ENCODE measurements at regions not wholly inside any gene's neighbourhood (a gene's known extent, or its start where the extent isn't known, plus 50 kb on each side); places are given as distances from the start of the nearest gene placed in this dataset.

DNA sequence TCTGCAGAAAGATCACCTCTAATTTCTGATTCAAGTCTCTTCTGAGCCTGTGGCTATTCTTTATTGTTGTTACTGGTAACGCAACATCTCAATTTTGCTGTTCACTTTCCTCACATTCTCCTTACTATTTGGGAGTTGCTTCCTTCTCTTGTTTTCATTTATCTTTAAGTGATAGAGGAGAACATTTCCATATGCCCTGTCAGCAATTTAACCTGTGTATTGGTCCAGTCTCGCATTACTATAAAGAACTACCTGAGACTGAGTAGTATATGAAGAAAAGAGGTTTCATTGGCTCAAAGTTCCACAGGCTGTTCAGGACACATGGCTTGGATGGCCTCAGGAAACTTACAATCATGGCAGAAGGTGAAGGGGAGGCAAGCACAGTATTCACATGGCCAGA is 1025.1 kb downstream of the OTOL1 start:
- TF ChIP-seq, protein P1, sequence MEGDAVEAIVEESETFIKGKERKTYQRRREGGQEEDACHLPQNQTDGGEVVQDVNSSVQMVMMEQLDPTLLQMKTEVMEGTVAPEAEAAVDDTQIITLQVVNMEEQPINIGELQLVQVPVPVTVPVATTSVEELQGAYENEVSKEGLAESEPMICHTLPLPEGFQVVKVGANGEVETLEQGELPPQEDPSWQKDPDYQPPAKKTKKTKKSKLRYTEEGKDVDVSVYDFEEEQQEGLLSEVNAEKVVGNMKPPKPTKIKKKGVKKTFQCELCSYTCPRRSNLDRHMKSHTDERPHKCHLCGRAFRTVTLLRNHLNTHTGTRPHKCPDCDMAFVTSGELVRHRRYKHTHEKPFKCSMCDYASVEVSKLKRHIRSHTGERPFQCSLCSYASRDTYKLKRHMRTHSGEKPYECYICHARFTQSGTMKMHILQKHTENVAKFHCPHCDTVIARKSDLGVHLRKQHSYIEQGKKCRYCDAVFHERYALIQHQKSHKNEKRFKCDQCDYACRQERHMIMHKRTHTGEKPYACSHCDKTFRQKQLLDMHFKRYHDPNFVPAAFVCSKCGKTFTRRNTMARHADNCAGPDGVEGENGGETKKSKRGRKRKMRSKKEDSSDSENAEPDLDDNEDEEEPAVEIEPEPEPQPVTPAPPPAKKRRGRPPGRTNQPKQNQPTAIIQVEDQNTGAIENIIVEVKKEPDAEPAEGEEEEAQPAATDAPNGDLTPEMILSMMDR (IDR thresholded peaks at IDR 0.05) = no peak
- TF ChIP-seq POLR2AphosphoS5 (IDR thresholded peaks at IDR 0.05; ENCODE audit: insufficient read depth in 1 of 2, low read depth in 1 of 2) (no peak), POLR2A (IDR thresholded peaks at IDR 0.05) (no peak)
- Histone ChIP-seq H3K4me3 (no peak overlapping the region), H3K4me1 (no peaks in the 10 kb centered on the region), H3K9me3 (no peaks in the 10 kb centered on the region), H3K36me3 (no peaks in the 10 kb centered on the region), H3K27ac (no peak overlapping the region), H3K27me3 (no peaks in the 10 kb centered on the region)
- intact Hi-C loops (cut with DNase I) = no loop called here
- no peak for DNase-seq (ENCODE audit: extremely low spot score in 2 of 2)

DNA sequence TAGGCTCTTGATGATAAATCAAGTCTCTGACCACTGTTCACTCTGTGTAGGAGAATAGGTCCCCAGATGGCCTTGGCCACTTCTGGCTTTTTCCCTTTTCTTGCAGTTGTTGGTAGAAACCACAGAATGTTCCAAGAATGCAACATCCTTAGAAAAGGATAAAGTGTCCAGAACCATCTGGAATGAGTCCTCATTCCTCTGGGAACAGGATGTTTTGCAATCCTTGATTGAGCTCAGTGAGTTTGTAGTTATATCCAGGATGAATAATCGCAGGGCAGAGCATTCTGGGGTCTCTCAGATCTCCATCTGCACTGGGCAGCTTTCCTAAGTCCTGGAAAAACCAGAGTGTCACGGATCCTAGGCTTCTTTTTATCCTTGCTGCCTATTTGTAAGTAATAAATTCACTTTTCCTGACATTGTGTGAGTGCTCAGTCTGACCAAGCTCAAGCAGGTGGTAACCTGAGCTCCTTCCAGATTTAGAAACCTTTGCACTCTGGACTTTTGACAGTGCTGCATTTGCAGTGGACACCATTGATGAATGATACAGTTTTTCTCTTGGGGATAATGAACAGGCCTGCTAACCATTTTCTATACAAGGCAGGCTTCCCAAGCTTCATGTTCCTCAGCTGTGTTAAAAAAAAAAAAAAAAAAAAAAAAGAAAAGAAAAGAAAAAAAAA is 1028.6 kb downstream of the OTOL1 start:
- Histone ChIP-seq H3K27ac (peak overlapping the region; percentile 26), H3K27me3 (no peaks in the 10 kb centered on the region), H3K9me3 (no peaks in the 10 kb centered on the region), H3K36me3 (no peaks in the 10 kb centered on the region), H3K4me3 (no peak overlapping the region), H3K4me1 (no peaks in the 10 kb centered on the region)
- TF ChIP-seq, protein P1 (IDR thresholded peaks at IDR 0.05) = no peak
- TF ChIP-seq POLR2A (IDR thresholded peaks at IDR 0.05) (no peak), POLR2AphosphoS5 (IDR thresholded peaks at IDR 0.05; ENCODE audit: insufficient read depth in 1 of 2, low read depth in 1 of 2) (no peak)
- no peak for DNase-seq (ENCODE audit: extremely low spot score in 2 of 2)
- intact Hi-C loops (cut with DNase I) = no loop called here

DNA sequence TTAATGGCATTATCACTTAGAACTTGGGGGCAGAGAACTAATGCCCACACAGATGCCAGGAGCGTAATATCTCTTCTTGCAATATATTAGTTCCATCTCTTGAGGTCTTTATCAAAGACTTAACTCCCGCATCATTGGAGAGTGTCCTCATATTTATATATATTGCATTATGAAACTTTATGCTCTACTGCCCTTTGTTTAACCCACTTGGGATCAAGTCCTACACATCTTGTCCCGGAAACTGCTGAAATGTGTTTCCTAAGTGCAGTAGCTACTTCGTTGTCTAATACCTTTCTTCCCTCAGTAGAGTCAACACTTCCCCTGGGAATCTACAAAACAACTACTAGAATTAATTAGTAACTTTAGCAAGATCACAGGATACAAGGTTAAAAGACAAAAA is 1029.2 kb downstream of the OTOL1 start:
- Histone ChIP-seq H3K27ac (no peak overlapping the region), H3K9me3 (no peaks in the 10 kb centered on the region), H3K4me3 (no peak overlapping the region), H3K27me3 (no peaks in the 10 kb centered on the region), H3K36me3 (no peaks in the 10 kb centered on the region), H3K4me1 (no peaks in the 10 kb centered on the region)
- intact Hi-C loops (cut with DNase I) = no loop called here
- TF ChIP-seq, protein P1 (IDR thresholded peaks at IDR 0.05) = no peak
- TF ChIP-seq POLR2AphosphoS5 (IDR thresholded peaks at IDR 0.05; ENCODE audit: insufficient read depth in 1 of 2, low read depth in 1 of 2) (no peak), POLR2A (IDR thresholded peaks at IDR 0.05) (no peak)
- DNase-seq (ENCODE audit: extremely low spot score in 2 of 2) = no peak

DNA sequence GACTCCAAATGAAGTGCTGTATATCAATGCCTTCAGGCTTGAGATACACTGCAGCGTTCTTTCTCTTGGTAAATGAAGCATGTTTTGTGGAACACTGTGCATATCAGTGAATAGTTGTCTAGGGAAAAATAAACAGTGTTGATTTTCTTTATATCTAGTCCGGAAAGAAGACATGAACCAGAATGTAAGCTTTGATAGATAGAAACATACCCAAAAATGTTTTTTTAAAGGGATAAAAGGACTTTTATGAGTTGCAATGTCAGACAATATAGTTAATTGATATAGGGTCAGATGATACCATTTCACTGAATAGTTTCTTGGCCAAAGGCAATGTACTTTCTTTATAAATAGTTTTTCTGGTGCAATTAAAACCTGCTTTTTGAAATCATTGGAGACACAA is 1037.8 kb downstream of the OTOL1 start:
- Histone ChIP-seq H3K27me3 (no peaks in the 10 kb centered on the region), H3K36me3 (no peaks in the 10 kb centered on the region), H3K4me1 (no peaks in the 10 kb centered on the region), H3K9me3 (no peaks in the 10 kb centered on the region), H3K27ac (no peak overlapping the region), H3K4me3 (no peak overlapping the region)
- no peak for DNase-seq (ENCODE audit: extremely low spot score in 2 of 2)
- TF ChIP-seq, protein P1 (IDR thresholded peaks at IDR 0.05) = no peak
- TF ChIP-seq POLR2A (IDR thresholded peaks at IDR 0.05) = no peak
- no peak for TF ChIP-seq POLR2AphosphoS5 (IDR thresholded peaks at IDR 0.05; ENCODE audit: insufficient read depth in 1 of 2, low read depth in 1 of 2)
- intact Hi-C loops (cut with DNase I) = no loop called here

DNA sequence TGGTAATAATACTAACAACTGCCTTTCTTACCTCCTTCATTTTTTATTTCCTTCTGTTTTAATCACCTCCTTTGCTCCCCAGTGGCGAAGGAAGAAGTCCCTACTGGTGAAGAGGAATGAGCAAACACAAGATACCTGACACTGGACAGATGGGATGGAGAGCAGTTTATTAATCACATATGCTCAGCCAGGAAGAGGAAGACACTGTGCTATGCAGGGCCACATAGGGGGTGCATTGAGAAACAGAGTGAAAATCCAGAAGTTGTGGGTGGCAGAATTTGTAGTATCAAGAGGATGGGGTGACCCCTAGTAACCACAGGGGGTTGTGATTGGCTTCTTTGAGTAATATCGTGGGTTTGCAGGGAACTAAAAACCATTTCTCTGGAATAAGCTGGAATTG is 1041.9 kb downstream of the OTOL1 start:
- TF ChIP-seq, protein P1 (IDR thresholded peaks at IDR 0.05) = no peak
- TF ChIP-seq POLR2AphosphoS5 (IDR thresholded peaks at IDR 0.05; ENCODE audit: insufficient read depth in 1 of 2, low read depth in 1 of 2) = no peak
- no peak for TF ChIP-seq POLR2A (IDR thresholded peaks at IDR 0.05)
- no peaks in the 10 kb centered on the region for H3K9me3 ChIP-seq
- H3K4me1 ChIP-seq = no peaks in the 10 kb centered on the region
- intact Hi-C loops (cut with DNase I) = no loop called here
- H3K27ac ChIP-seq = no peak overlapping the region
- no peak overlapping the region for H3K4me3 ChIP-seq
- DNase-seq (ENCODE audit: extremely low spot score in 2 of 2) = no peak
- H3K27me3 ChIP-seq = no peaks in the 10 kb centered on the region
- H3K36me3 ChIP-seq = no peaks in the 10 kb centered on the region
